ENCODE measurements at regions not wholly inside any gene's neighbourhood (a gene's known extent, or its start where the extent isn't known, plus 50 kb on each side); places are given as distances from the start of the nearest gene placed in this dataset.

- Histone ChIP-seq H3K9me3 (ENCODE audit: severe bottlenecking) (no peaks in the 10 kb centered on the region), H3K27ac (ENCODE audit: poor library complexity, severe bottlenecking) (no peak overlapping the region), H3K27me3 (ENCODE audit: insufficient read depth, poor library complexity, severe bottlenecking) (no peaks in the 10 kb centered on the region), H3K4me1 (ENCODE audit: insufficient read depth, poor library complexity, severe bottlenecking) (no peaks in the 10 kb centered on the region), H3K36me3 (ENCODE audit: low read depth) (no peaks in the 10 kb centered on the region), H3K4me3 (ENCODE audit: severe bottlenecking) (no peak overlapping the region)
- TF ChIP-seq, protein P1, sequence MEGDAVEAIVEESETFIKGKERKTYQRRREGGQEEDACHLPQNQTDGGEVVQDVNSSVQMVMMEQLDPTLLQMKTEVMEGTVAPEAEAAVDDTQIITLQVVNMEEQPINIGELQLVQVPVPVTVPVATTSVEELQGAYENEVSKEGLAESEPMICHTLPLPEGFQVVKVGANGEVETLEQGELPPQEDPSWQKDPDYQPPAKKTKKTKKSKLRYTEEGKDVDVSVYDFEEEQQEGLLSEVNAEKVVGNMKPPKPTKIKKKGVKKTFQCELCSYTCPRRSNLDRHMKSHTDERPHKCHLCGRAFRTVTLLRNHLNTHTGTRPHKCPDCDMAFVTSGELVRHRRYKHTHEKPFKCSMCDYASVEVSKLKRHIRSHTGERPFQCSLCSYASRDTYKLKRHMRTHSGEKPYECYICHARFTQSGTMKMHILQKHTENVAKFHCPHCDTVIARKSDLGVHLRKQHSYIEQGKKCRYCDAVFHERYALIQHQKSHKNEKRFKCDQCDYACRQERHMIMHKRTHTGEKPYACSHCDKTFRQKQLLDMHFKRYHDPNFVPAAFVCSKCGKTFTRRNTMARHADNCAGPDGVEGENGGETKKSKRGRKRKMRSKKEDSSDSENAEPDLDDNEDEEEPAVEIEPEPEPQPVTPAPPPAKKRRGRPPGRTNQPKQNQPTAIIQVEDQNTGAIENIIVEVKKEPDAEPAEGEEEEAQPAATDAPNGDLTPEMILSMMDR (IDR thresholded peaks at IDR 0.05; ENCODE audit: poor library complexity, severe bottlenecking), result no peak
- DNase-seq (ENCODE audit: low spot score), result no peak
- no peak for ATAC-seq (ENCODE audit: low read depth)
These were observed 53.0 kb upstream of the KLF3 start for GRCh38 chr4:38610966-38611431.

- no peaks in the 10 kb centered on the region for H3K9me3 ChIP-seq (ENCODE audit: severe bottlenecking)
- TF ChIP-seq, protein P1 (IDR thresholded peaks at IDR 0.05; ENCODE audit: poor library complexity, severe bottlenecking), result no peak
- H3K4me3 ChIP-seq (ENCODE audit: severe bottlenecking), result no peak overlapping the region
- H3K27ac ChIP-seq (ENCODE audit: poor library complexity, severe bottlenecking), result no peak overlapping the region
- no peaks in the 10 kb centered on the region for H3K27me3 ChIP-seq (ENCODE audit: insufficient read depth, poor library complexity, severe bottlenecking)
- ATAC-seq (ENCODE audit: low read depth) (no peak), DNase-seq (ENCODE audit: low spot score) (no peak)
- no peaks in the 10 kb centered on the region for H3K36me3 ChIP-seq (ENCODE audit: low read depth)
- H3K4me1 ChIP-seq (ENCODE audit: insufficient read depth, poor library complexity, severe bottlenecking), result no peaks in the 10 kb centered on the region
These were observed 52.3 kb upstream of the KLF3 start for GRCh38 chr4:38611676-38612075.

DNA sequence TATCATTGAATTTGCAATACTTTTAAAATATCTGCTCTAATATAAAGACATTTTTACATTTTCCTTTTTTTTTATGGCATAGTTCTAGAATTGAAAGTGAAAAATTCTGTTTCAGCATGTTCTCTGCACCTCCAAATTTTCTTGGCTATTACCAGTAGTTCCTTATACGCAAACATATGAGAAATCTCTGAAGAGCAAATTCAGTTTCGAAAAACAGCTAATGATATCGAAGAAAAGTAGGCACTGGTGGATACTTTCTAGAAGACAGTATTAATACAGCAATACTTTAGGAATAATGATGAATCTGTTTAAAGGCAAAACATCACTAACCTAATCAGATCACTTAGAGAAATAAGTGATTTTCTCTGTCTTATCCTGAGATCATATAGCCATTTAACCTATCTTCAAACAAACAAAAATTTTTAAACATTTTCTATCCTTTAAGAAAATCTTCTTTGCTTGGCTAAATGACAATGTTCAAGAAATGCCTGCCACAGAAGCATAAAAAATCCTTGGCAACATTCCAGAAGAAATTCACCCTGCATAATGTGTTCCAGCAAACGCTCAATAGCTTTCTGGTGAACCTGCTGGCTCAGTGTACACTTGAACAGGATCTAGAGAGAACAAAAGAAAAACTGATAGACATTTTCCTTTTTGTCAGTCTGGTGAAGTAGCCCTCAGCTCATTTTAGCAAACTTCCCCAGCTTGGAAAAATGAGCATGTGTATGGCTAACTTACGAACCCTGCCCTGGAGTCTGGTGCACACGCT lies 51.2 kb upstream of the KLF3 start:
- H3K4me1 ChIP-seq (ENCODE audit: insufficient read depth, poor library complexity, severe bottlenecking), result no peaks in the 10 kb centered on the region
- DNase-seq (ENCODE audit: low spot score), result no peak

More for the DNA sequence above, 51.2 kb upstream of the KLF3 start:
- Histone ChIP-seq H3K27me3 (ENCODE audit: insufficient read depth, poor library complexity, severe bottlenecking) (no peaks in the 10 kb centered on the region), H3K27ac (ENCODE audit: poor library complexity, severe bottlenecking) (no peak overlapping the region), H3K4me3 (ENCODE audit: severe bottlenecking) (no peak overlapping the region), H3K36me3 (ENCODE audit: low read depth) (no peaks in the 10 kb centered on the region), H3K9me3 (ENCODE audit: severe bottlenecking) (no peaks in the 10 kb centered on the region)
- ATAC-seq (ENCODE audit: low read depth), result no peak
- TF ChIP-seq, protein P1 (IDR thresholded peaks at IDR 0.05; ENCODE audit: poor library complexity, severe bottlenecking), result no peak

Data from RWPE2 (cell line).